HG03469 (cell line): ENCODE measurements at regions not wholly inside any gene's neighbourhood (a gene's known extent, or its start where the extent isn't known, plus 50 kb on each side); places are given as distances from the start of the nearest gene placed in this dataset.

Experiments used
- ATAC-seq: cut with Tn5 transposase; IDR thresholded peaks from one replicate; pipeline ENCODE4 v1.9.1; 2021; ENCODE audit warnings: mild to moderate bottlenecking, moderate library complexity, moderate number of reproducible peaks; ENCODE audit not compliant: unreplicated experiment

GRCh38 chr11:109553284-109553683 is 131.3 kb downstream of the C11orf87 start:
- no peak for ATAC-seq

GRCh38 chr11:109554951-109555350 is 133.0 kb downstream of the C11orf87 start:
- ATAC-seq = no peak

- ATAC-seq = no peak
Measured at GRCh38 chr11:109564241-109564640, 142.3 kb downstream of the C11orf87 start.

GRCh38 chr11:109582470-109582869 is 160.5 kb downstream of the C11orf87 start:
- ATAC-seq = no peak

GRCh38 chr11:109584001-109584972 is 162.3 kb downstream of the C11orf87 start:
- no peak for ATAC-seq

GRCh38 chr11:109586789-109587188 is 164.8 kb downstream of the C11orf87 start:
- ATAC-seq = no peak

- no peak for ATAC-seq
Measured at GRCh38 chr11:109590782-109591181, 168.8 kb downstream of the C11orf87 start.

GRCh38 chr11:109597336-109597735 is 175.3 kb downstream of the C11orf87 start:
- ATAC-seq = no peak

GRCh38 chr11:109604481-109605400 is 182.8 kb downstream of the C11orf87 start:
- ATAC-seq = no peak

- ATAC-seq = no peak
Measured at GRCh38 chr11:109606256-109606655, 184.3 kb downstream of the C11orf87 start.

- no peak for ATAC-seq
Measured at GRCh38 chr11:109609454-109610185, 187.6 kb downstream of the C11orf87 start.

GRCh38 chr11:109612496-109612895 is 190.5 kb downstream of the C11orf87 start:
- ATAC-seq = no peak

GRCh38 chr11:109619498-109619897 is 197.5 kb downstream of the C11orf87 start:
- ATAC-seq = no peak

- ATAC-seq = no peak
Measured at GRCh38 chr11:109629734-109630133, 207.7 kb downstream of the C11orf87 start.

GRCh38 chr11:109641549-109641948 is 219.6 kb downstream of the C11orf87 start:
- ATAC-seq = no peak

GRCh38 chr11:109644152-109644551 is 222.2 kb downstream of the C11orf87 start:
- no peak for ATAC-seq

- ATAC-seq = no peak
Measured at GRCh38 chr11:109648804-109649203, 226.8 kb downstream of the C11orf87 start.

GRCh38 chr11:109654091-109654490 is 232.1 kb downstream of the C11orf87 start:
- ATAC-seq = no peak

- ATAC-seq = no peak
Measured at GRCh38 chr11:109658190-109658589, 236.2 kb downstream of the C11orf87 start.

GRCh38 chr11:109667719-109668118 is 245.7 kb downstream of the C11orf87 start:
- ATAC-seq = no peak
